ENCODE measurements at regions not wholly inside any gene's neighbourhood (a gene's known extent, or its start where the extent isn't known, plus 50 kb on each side); places are given as distances from the start of the nearest gene placed in this dataset.

DNA sequence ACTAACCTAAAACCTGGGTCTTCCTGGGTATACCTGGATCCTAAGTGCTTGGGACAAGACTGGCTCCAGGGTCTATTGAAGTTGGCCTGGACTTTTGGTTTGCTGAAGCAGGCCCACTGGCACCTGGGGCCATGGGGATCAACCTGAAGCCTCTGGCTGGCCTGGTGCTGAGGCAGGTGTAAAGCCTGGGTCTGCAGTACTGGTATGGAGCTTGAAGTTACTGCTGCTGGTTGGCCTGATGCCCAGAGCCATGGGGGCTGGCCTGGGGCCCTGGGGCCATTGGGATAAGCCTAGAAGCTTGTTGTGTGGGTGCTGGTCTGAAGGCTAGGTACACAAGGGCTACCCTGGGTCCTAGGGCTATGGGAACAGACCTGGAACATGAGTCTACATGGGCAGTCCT lies 743.2 kb upstream of the GRIA3 start:
- TF ChIP-seq, protein P1, sequence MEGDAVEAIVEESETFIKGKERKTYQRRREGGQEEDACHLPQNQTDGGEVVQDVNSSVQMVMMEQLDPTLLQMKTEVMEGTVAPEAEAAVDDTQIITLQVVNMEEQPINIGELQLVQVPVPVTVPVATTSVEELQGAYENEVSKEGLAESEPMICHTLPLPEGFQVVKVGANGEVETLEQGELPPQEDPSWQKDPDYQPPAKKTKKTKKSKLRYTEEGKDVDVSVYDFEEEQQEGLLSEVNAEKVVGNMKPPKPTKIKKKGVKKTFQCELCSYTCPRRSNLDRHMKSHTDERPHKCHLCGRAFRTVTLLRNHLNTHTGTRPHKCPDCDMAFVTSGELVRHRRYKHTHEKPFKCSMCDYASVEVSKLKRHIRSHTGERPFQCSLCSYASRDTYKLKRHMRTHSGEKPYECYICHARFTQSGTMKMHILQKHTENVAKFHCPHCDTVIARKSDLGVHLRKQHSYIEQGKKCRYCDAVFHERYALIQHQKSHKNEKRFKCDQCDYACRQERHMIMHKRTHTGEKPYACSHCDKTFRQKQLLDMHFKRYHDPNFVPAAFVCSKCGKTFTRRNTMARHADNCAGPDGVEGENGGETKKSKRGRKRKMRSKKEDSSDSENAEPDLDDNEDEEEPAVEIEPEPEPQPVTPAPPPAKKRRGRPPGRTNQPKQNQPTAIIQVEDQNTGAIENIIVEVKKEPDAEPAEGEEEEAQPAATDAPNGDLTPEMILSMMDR (tag by site-specific recombination; IDR thresholded peaks at IDR 0.05), result no peak
- TF ChIP-seq ZNF274 (IDR thresholded peaks at IDR 0.05; ENCODE audit: low read length) (no peak), ZNF274 (tag by site-specific recombination; IDR thresholded peaks at IDR 0.05; ENCODE audit: borderline replicate concordance) (no peak), ZBTB8A (tag by site-specific recombination; IDR thresholded peaks at IDR 0.05) (no peak), OVOL3 (tag by site-specific recombination; IDR thresholded peaks at IDR 0.05) (no peak), ZNF155 (tag by site-specific recombination; IDR thresholded peaks at IDR 0.05) (no peak), EGR2 (tag by site-specific recombination; IDR thresholded peaks at IDR 0.05; ENCODE audit: low read depth) (no peak), MYNN (tag by site-specific recombination; IDR thresholded peaks at IDR 0.05; ENCODE audit: borderline replicate concordance) (no peak), TCF7L2 (IDR thresholded peaks at IDR 0.05; ENCODE audit: borderline replicate concordance, low read depth, low read length) (no peak), YY1 (tag by site-specific recombination; IDR thresholded peaks at IDR 0.05) (no peak), HOXA7 (CRISPR knock-in tag; IDR thresholded peaks at IDR 0.05; ENCODE audit: borderline replicate concordance) (no peak)
- TF ChIP-seq, protein P2, sequence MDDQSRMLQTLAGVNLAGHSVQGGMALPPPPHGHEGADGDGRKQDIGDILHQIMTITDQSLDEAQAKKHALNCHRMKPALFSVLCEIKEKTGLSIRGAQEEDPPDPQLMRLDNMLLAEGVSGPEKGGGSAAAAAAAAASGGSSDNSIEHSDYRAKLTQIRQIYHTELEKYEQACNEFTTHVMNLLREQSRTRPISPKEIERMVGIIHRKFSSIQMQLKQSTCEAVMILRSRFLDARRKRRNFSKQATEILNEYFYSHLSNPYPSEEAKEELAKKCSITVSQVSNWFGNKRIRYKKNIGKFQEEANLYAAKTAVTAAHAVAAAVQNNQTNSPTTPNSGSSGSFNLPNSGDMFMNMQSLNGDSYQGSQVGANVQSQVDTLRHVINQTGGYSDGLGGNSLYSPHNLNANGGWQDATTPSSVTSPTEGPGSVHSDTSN (CRISPR knock-in tag; IDR thresholded peaks at IDR 0.05), result no peak
- TF ChIP-seq, protein P3, sequence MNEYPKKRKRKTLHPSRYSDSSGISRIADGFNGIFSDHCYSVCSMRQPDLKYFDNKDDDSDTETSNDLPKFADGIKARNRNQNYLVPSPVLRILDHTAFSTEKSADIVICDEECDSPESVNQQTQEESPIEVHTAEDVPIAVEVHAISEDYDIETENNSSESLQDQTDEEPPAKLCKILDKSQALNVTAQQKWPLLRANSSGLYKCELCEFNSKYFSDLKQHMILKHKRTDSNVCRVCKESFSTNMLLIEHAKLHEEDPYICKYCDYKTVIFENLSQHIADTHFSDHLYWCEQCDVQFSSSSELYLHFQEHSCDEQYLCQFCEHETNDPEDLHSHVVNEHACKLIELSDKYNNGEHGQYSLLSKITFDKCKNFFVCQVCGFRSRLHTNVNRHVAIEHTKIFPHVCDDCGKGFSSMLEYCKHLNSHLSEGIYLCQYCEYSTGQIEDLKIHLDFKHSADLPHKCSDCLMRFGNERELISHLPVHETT (tag by site-specific recombination; IDR thresholded peaks at IDR 0.05), result no peak
- TF ChIP-seq, protein P4, sequence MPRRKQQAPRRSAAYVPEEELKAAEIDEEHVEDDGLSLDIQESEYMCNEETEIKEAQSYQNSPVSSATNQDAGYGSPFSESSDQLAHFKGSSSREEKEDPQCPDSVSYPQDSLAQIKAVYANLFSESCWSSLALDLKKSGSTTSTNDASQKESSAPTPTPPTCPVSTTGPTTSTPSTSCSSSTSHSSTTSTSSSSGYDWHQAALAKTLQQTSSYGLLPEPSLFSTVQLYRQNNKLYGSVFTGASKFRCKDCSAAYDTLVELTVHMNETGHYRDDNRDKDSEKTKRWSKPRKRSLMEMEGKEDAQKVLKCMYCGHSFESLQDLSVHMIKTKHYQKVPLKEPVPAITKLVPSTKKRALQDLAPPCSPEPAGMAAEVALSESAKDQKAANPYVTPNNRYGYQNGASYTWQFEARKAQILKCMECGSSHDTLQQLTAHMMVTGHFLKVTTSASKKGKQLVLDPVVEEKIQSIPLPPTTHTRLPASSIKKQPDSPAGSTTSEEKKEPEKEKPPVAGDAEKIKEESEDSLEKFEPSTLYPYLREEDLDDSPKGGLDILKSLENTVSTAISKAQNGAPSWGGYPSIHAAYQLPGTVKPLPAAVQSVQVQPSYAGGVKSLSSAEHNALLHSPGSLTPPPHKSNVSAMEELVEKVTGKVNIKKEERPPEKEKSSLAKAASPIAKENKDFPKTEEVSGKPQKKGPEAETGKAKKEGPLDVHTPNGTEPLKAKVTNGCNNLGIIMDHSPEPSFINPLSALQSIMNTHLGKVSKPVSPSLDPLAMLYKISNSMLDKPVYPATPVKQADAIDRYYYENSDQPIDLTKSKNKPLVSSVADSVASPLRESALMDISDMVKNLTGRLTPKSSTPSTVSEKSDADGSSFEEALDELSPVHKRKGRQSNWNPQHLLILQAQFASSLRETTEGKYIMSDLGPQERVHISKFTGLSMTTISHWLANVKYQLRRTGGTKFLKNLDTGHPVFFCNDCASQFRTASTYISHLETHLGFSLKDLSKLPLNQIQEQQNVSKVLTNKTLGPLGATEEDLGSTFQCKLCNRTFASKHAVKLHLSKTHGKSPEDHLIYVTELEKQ (tag by site-specific recombination; IDR thresholded peaks at IDR 0.05; ENCODE audit: borderline replicate concordance), result no peak
- TF ChIP-seq, protein P5, sequence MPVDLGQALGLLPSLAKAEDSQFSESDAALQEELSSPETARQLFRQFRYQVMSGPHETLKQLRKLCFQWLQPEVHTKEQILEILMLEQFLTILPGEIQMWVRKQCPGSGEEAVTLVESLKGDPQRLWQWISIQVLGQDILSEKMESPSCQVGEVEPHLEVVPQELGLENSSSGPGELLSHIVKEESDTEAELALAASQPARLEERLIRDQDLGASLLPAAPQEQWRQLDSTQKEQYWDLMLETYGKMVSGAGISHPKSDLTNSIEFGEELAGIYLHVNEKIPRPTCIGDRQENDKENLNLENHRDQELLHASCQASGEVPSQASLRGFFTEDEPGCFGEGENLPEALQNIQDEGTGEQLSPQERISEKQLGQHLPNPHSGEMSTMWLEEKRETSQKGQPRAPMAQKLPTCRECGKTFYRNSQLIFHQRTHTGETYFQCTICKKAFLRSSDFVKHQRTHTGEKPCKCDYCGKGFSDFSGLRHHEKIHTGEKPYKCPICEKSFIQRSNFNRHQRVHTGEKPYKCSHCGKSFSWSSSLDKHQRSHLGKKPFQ (tag by site-specific recombination; IDR thresholded peaks at IDR 0.05), result no peak
